GM10248 (cell line): ENCODE measurements at regions not wholly inside any gene's neighbourhood (a gene's known extent, or its start where the extent isn't known, plus 50 kb on each side); places are given as distances from the start of the nearest gene placed in this dataset.

ENCODE experiments used
- CTCF ChIA-PET: fragments of 300-600 bp; sonication (Branson Sonifier 250); formaldehyde crosslinking; extraction: SDS; loops from one replicate; lab custom pipeline; 2021; ENCODE audit warnings: antibody characterized with exemption; lab: Yijun Ruan, JAX
- POLR2A ChIA-PET: fragments of 350-650 bp; sonication (Branson Sonifier 250); formaldehyde crosslinking; extraction: SDS; loops from one replicate; lab custom pipeline; 2020; ENCODE audit warnings: antibody characterized with exemption; lab: Yijun Ruan, JAX
- DNase-seq: peaks from one replicate; pipeline ENCODE4 v3.0.0; 2012; ENCODE audit errors: extremely low spot score
- CTCF ChIP-seq: IDR thresholded peaks from 2 replicates; pipeline ENCODE4 v1.5.1; 2012; ENCODE audit warnings: mild to moderate bottlenecking, low read depth; ENCODE audit errors: extremely low read depth, missing control alignments, control extremely low read depth

- ChIA-PET POLR2A (no interaction called here), CTCF (interaction anchor here (0.9 to 1.8 kb wide), 4 partner anchors 12 to 242 kb away, joined by 3 to 6 read pairs (median 4); no protein-coding TSS in a partner anchor)
- TF ChIP-seq CTCF, result no peak
- DNase-seq, result no peak
These were observed 91.3 kb downstream of the RPE65 start for GRCh38 chr1:68358439-68358838.

- ChIA-PET CTCF (interaction anchor here (1.4 kb wide), 1 partner anchor 9 kb away, joined by 4 read pairs; no protein-coding TSS in a partner anchor), POLR2A (no interaction called here)
- TF ChIP-seq CTCF, result no peak
- no peak for DNase-seq
These were observed 94.1 kb downstream of the RPE65 start for GRCh38 chr1:68355614-68356013.

GRCh38 chr1:68352202-68352601 is 97.6 kb downstream of the RPE65 start:
- ChIA-PET POLR2A (no interaction called here), CTCF (interaction anchor here (0.8 to 2.0 kb wide), 4 partner anchors 10 to 1385 kb away, joined by 3 to 7 read pairs (median 4); no protein-coding TSS in a partner anchor)
- no peak for TF ChIP-seq CTCF
- no peak for DNase-seq

GRCh38 chr1:68347415-68347814 is 102.3 kb downstream of the RPE65 start:
- ChIA-PET POLR2A (no interaction called here), CTCF (interaction anchor here (1.9 to 8.3 kb wide), 3 partner anchors 226 to 231 kb away, joined by 4 to 112 read pairs (median 24); no protein-coding TSS in a partner anchor)
- TF ChIP-seq CTCF, result no peak
- peak; percentile 43 for DNase-seq

GRCh38 chr1:68346188-68346808 is 103.5 kb downstream of the RPE65 start:
- ChIA-PET POLR2A (no interaction called here), CTCF (interaction anchor here (0.6 to 8.3 kb wide), 9 partner anchors 10 to 233 kb away, joined by 3 to 112 read pairs (median 6); no protein-coding TSS in a partner anchor)
- peak; percentile 44 for TF ChIP-seq CTCF
- DNase-seq, result no peak

GRCh38 chr1:68344208-68344607 is 105.5 kb downstream of the RPE65 start:
- no peak for TF ChIP-seq CTCF
- POLR2A ChIA-PET, result no interaction called here
- no peak for DNase-seq

More at GRCh38 chr1:68344208-68344607, 105.5 kb downstream of the RPE65 start:
- CTCF ChIA-PET, result interaction anchor here (1.7 to 8.3 kb wide), 3 partner anchors 18 to 227 kb away, joined by 4 to 112 read pairs (median 24); no protein-coding TSS in a partner anchor
